H1 (cell line): ENCODE measurements at regions not wholly inside any gene's neighbourhood (a gene's known extent, or its start where the extent isn't known, plus 50 kb on each side); places are given as distances from the start of the nearest gene placed in this dataset.

Experiments used
- CEBPB ChIP-seq: IDR thresholded peaks from 2 replicates; pipeline ENCODE4 v1.6.1; 2012; ENCODE audit warnings: low read depth, low read length
- EGR1 ChIP-seq: IDR thresholded peaks from 2 replicates; pipeline ENCODE4 v1.6.1; 2011; ENCODE audit warnings: low read depth, low read length, borderline replicate concordance
- EP300 ChIP-seq, 2 experiments: IDR thresholded peaks; 1 replicate in 1 of 2; 2 replicates in 1 of 2; pipeline ENCODE4 v1.6.1; 2011 to 2012; ENCODE audit warnings: low read depth in 2 of 2, low read length in 2 of 2, mild to moderate bottlenecking in 2 of 2, borderline replicate concordance in 1 of 2, inconsistent platforms in 1 of 2, moderate library complexity in 1 of 2
- NANOG ChIP-seq: IDR thresholded peaks from 2 replicates; pipeline ENCODE4 v1.6.1; 2011; ENCODE audit warnings: low read length, low read depth, mild to moderate bottlenecking, inconsistent platforms; ENCODE audit not compliant: insufficient read depth, poor library complexity, severe bottlenecking
- NRF1 ChIP-seq: IDR thresholded peaks from 2 replicates; pipeline ENCODE4 v1.6.1; 2011; ENCODE audit warnings: mild to moderate bottlenecking, low read depth, low read length, improper control_type of control experiment
- RAD21 ChIP-seq, 2 experiments: IDR thresholded peaks in 1 of 2; conservative IDR thresholded peaks in 1 of 2; 2 replicates each; pipeline ENCODE4 v1.6.1; 2011; ENCODE audit warnings: low read depth in 2 of 2, low read length in 2 of 2, improper control_type of control experiment in 1 of 2, inconsistent platforms in 1 of 2, mild to moderate bottlenecking in 1 of 2, moderate library complexity in 1 of 2
- RFX5 ChIP-seq: IDR thresholded peaks from 2 replicates; pipeline ENCODE4 v1.6.1; 2011; ENCODE audit warnings: low read depth, low read length, improper control_type of control experiment, borderline replicate concordance
- TF ChIP-seq, protein P1 (sequence below), 3 experiments: IDR thresholded peaks; 1 replicate in 2 of 3; 2 replicates in 1 of 3; pipeline versions ENCODE4 v1.5.1 to v1.6.1; 2011; ENCODE audit warnings: low read length in 3 of 3, mild to moderate bottlenecking in 3 of 3, inconsistent platforms in 2 of 3, low read depth in 1 of 3, moderate library complexity in 1 of 3; ENCODE audit not compliant: insufficient read depth in 1 of 3; ENCODE audit errors: control extremely low read depth in 1 of 3
- TF ChIP-seq, protein P2 (sequence below): IDR thresholded peaks from 2 replicates; pipeline ENCODE4 v1.6.1; 2011; ENCODE audit warnings: low read length, improper control_type of control experiment

DNA sequence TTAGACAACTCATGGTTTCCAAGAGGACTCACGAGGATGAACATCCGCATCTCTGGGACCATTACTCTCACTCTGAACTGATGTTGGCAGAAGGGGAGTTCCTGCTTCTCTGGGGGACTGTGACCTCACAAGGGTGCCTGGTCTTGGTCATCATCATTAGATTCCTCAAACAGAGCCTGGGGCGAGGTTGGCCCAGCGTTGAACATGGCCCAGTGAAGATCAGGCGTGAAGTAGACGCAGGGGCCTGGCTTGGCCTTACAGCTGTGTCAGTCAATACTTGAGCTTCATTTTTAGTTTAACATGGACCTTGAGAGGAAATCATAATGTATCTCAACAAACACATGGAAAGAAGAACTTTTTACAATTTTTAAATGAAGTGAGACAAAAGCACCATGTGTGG, 617.1 kb downstream of the BRD1 start:
- TF ChIP-seq, protein P1, sequence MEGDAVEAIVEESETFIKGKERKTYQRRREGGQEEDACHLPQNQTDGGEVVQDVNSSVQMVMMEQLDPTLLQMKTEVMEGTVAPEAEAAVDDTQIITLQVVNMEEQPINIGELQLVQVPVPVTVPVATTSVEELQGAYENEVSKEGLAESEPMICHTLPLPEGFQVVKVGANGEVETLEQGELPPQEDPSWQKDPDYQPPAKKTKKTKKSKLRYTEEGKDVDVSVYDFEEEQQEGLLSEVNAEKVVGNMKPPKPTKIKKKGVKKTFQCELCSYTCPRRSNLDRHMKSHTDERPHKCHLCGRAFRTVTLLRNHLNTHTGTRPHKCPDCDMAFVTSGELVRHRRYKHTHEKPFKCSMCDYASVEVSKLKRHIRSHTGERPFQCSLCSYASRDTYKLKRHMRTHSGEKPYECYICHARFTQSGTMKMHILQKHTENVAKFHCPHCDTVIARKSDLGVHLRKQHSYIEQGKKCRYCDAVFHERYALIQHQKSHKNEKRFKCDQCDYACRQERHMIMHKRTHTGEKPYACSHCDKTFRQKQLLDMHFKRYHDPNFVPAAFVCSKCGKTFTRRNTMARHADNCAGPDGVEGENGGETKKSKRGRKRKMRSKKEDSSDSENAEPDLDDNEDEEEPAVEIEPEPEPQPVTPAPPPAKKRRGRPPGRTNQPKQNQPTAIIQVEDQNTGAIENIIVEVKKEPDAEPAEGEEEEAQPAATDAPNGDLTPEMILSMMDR (IDR thresholded peaks at IDR 0.05; ENCODE audit: control extremely low read depth in 1 of 3, insufficient read depth in 1 of 3, low read depth in 1 of 3, low read length in 3 of 3): no peak
- TF ChIP-seq NANOG (no peak), EP300 (IDR thresholded peaks at IDR 0.05; ENCODE audit: borderline replicate concordance in 1 of 2, low read depth in 2 of 2, low read length in 2 of 2) (no peak), RAD21 (IDR thresholded peaks at IDR 0.05 in 1 of 2, conservative IDR thresholded peaks at IDR 0.05 in 1 of 2; ENCODE audit: low read depth in 2 of 2, low read length in 2 of 2) (no peak), NRF1 (no peak), CEBPB (no peak), EGR1 (no peak), RFX5 (no peak)
- TF ChIP-seq, protein P2, sequence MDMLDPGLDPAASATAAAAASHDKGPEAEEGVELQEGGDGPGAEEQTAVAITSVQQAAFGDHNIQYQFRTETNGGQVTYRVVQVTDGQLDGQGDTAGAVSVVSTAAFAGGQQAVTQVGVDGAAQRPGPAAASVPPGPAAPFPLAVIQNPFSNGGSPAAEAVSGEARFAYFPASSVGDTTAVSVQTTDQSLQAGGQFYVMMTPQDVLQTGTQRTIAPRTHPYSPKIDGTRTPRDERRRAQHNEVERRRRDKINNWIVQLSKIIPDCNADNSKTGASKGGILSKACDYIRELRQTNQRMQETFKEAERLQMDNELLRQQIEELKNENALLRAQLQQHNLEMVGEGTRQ: no peak
